OCI-LY3 (cell line): ENCODE measurements at regions not wholly inside any gene's neighbourhood (a gene's known extent, or its start where the extent isn't known, plus 50 kb on each side); places are given as distances from the start of the nearest gene placed in this dataset.
"Not testable (repeated sequence)": the region's sequence is repeated elsewhere in the genome, so short reads cannot be mapped to it uniquely, and the experiment has no call there.

Experiments
- EZH2phosphoT487 ChIP-seq: fragments of 200-600 bp; shearing (Covaris generic); IDR thresholded peaks from 2 replicates; pipeline ENCODE4 v1.6.1; 2018; ENCODE audit warnings: antibody characterized with exemption, mixed run types, low read depth
- TF ChIP-seq, protein P1 (sequence below): fragments of 200-600, 300-600 bp; sonication (generic); IDR thresholded peaks from 2 replicates; pipeline ENCODE4 v1.5.1; 2014; ENCODE audit warnings: antibody characterized with exemption, low read length, low read depth

DNA sequence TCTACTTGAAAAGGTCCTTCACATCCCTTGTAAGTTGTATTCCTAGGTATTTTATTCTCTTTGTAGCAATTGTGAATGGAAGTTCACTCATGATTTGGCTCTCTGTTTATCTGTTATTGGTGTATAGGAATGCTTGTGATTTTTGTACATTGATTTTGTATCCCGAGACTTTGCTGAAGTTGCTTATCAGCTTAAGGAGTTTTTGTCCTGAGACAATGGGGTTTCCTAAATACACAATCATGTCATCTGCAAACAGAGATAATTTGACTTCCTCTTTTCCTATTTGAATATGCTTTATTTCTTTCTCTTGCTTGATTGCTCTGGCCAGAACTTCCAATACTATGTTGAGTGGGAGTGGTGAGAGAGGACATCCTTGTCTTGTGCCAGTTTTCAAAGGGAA, 69.8 kb upstream of the MYRIP start:
- TF ChIP-seq, protein P1, sequence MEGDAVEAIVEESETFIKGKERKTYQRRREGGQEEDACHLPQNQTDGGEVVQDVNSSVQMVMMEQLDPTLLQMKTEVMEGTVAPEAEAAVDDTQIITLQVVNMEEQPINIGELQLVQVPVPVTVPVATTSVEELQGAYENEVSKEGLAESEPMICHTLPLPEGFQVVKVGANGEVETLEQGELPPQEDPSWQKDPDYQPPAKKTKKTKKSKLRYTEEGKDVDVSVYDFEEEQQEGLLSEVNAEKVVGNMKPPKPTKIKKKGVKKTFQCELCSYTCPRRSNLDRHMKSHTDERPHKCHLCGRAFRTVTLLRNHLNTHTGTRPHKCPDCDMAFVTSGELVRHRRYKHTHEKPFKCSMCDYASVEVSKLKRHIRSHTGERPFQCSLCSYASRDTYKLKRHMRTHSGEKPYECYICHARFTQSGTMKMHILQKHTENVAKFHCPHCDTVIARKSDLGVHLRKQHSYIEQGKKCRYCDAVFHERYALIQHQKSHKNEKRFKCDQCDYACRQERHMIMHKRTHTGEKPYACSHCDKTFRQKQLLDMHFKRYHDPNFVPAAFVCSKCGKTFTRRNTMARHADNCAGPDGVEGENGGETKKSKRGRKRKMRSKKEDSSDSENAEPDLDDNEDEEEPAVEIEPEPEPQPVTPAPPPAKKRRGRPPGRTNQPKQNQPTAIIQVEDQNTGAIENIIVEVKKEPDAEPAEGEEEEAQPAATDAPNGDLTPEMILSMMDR = not testable (repeated sequence)
- not testable (repeated sequence) for TF ChIP-seq EZH2phosphoT487
